Mammary epithelial cell (primary cell): ENCODE measurements at regions not wholly inside any gene's neighbourhood (a gene's known extent, or its start where the extent isn't known, plus 50 kb on each side); places are given as distances from the start of the nearest gene placed in this dataset.

Experiments used
- EZH2 ChIP-seq: IDR thresholded peaks from 2 replicates; pipeline ENCODE4 v1.6.1; 2012; ENCODE audit warnings: low read length, inconsistent platforms, borderline replicate concordance
- TF ChIP-seq, protein P1 (sequence below), 2 donors: IDR thresholded peaks in 1 of 2; conservative IDR thresholded peaks in 1 of 2; 2 replicates each; pipeline ENCODE4 v1.5.1; 2011 to 2012; ENCODE audit warnings: inconsistent platforms in 2 of 2, low read length in 2 of 2, mild to moderate bottlenecking in 2 of 2, control low read depth in 1 of 2, low read depth in 1 of 2; ENCODE audit not compliant: insufficient read depth in 1 of 2; ENCODE audit errors: extremely low read depth in 1 of 2

- TF ChIP-seq, protein P1, sequence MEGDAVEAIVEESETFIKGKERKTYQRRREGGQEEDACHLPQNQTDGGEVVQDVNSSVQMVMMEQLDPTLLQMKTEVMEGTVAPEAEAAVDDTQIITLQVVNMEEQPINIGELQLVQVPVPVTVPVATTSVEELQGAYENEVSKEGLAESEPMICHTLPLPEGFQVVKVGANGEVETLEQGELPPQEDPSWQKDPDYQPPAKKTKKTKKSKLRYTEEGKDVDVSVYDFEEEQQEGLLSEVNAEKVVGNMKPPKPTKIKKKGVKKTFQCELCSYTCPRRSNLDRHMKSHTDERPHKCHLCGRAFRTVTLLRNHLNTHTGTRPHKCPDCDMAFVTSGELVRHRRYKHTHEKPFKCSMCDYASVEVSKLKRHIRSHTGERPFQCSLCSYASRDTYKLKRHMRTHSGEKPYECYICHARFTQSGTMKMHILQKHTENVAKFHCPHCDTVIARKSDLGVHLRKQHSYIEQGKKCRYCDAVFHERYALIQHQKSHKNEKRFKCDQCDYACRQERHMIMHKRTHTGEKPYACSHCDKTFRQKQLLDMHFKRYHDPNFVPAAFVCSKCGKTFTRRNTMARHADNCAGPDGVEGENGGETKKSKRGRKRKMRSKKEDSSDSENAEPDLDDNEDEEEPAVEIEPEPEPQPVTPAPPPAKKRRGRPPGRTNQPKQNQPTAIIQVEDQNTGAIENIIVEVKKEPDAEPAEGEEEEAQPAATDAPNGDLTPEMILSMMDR (conservative IDR thresholded peaks at IDR 0.05 in 1 of 2, IDR thresholded peaks at IDR 0.05 in 1 of 2; ENCODE audit: extremely low read depth in 1 of 2, insufficient read depth in 1 of 2, low read depth in 1 of 2, low read length in 2 of 2), result no peak
- no peak for TF ChIP-seq EZH2
Observed at GRCh38 chr20:52780462-52780861, 191.7 kb upstream of the TSHZ2 start.
